ENCODE measurements at regions not wholly inside any gene's neighbourhood (a gene's known extent, or its start where the extent isn't known, plus 50 kb on each side); places are given as distances from the start of the nearest gene placed in this dataset.

- TF ChIP-seq CTCF (IDR thresholded peaks at IDR 0.05; ENCODE audit: insufficient read depth, low read length) (no peak), REST (IDR thresholded peaks at IDR 0.05; ENCODE audit: insufficient replicate concordance, low read depth) (no peak), POLR2AphosphoS5 (IDR thresholded peaks at IDR 0.05; ENCODE audit: low read depth) (no peak)
These were observed 889.6 kb upstream of the ADGRL4 start for GRCh38 chr1:79896140-79896539.
